NCI-H2227 (cell line): ENCODE measurements at regions not wholly inside any gene's neighbourhood (a gene's known extent, or its start where the extent isn't known, plus 50 kb on each side); places are given as distances from the start of the nearest gene placed in this dataset.
"Not testable (repeated sequence)": the region's sequence is repeated elsewhere in the genome, so short reads cannot be mapped to it uniquely, and the experiment has no call there.

Source experiments
- DNase-seq: peaks from one replicate; lab custom pipeline; 2025; ENCODE audit not compliant: unreplicated experiment; lab: John Stamatoyannopoulos, UW

GRCh38 chr2:234571620-234572407 is 74.9 kb upstream of the ARL4C start:
- no peak for DNase-seq

- DNase-seq = no peak
These were observed 73.6 kb upstream of the ARL4C start for GRCh38 chr2:234570476-234570875.

- DNase-seq = no peak
These were observed 73.0 kb upstream of the ARL4C start for GRCh38 chr2:234569776-234570430.

- DNase-seq = no peak
These were observed 69.7 kb upstream of the ARL4C start for GRCh38 chr2:234566622-234567021.

DNA sequence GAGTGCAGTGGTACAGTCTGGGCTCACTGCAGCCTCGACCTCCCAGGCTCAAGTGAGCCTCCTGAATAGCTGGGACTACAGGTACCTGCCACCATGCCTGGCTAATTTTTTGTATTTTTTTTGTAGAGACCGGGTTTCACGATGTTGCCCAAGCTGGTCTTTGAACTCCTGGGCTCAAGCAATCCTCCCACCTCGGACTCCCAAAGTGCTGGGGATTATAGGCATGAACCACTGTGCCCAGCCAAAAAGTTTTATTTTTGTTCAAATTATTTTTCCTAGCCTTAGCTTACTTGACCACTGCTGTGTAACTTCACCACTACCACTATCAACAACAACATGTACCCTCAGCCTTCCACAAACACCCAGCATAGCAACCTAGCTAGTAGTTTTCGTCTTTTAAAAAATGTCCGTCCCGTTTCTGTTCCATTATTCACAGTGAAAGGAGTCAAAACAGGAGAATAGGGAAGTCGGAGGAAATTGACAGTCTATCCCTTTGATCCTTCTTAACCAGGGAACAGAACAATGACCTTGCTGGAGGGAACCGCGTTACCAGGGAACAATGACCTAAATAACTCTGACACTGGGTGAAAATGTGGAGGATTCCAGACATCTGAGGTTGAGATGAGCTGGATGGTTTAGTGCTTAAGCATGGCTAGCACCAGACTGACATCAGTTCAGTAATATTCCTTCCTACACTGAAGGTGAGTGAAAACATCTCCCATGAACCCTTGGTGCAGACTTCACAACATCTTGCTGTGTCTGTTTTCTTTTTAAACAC is 69.2 kb upstream of the ARL4C start:
- no peak for DNase-seq

GRCh38 chr2:234565201-234565600 is 68.3 kb upstream of the ARL4C start:
- DNase-seq = peak; percentile 32

GRCh38 chr2:234564699-234565098 is 67.8 kb upstream of the ARL4C start:
- DNase-seq = peak; percentile 91

- DNase-seq = no peak
These were observed 62.7 kb upstream of the ARL4C start for GRCh38 chr2:234559609-234560008.

DNA sequence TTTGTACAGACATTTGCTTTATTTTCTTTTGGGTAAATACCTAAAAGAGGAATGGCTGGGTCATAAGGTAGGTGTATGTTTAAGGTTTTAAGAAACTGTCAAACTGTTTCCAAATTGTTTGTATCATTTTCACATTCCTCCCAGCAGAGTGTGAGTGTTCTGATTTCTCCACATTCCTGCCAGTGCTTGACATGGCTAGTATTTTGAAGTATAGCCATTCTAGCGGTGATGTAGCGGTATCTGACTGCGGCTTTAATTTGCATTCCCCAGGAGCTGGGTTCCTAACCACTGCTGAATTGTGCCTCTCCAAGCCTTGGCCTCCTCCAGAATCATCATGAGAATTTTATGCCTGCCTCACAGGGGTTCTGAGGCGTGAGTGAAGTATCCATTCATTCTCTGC is 61.8 kb upstream of the ARL4C start:
- DNase-seq = no peak

- DNase-seq = no peak
These were observed 60.1 kb upstream of the ARL4C start for GRCh38 chr2:234556848-234557573.

DNA sequence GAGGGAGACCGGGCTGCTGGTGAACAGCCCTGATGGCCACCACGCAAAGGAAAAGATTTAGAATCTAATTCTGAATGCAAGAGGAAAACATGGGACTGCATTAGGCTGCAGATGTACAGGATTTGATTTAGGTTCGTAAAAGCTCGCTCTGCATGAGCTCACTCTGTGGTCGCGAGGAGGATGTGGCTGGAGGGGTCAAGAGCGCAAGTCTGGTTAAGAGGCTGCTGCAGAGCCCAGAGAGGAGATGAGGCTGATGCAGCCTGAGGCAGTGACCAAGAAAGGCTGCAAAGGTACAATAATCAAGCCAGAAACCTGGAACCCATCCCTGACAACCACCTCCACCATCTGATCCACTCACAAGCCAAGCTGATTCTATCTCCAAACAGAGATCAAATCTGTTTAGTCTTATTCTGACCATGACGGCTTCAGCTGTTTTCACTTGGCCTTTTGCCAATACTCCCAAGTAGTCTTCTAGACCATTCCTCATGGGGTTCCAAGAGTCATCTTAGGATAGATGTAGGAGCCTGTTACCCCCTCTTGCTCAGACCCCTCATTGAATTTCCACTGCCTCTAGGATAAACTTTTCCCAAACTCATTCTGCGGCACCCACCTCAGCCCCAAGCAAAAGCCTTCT is 58.9 kb upstream of the ARL4C start:
- DNase-seq = no peak

GRCh38 chr2:234555161-234555560 is 58.3 kb upstream of the ARL4C start:
- DNase-seq = no peak

- not testable (repeated sequence) for DNase-seq
These were observed 56.3 kb upstream of the ARL4C start for GRCh38 chr2:234553223-234553622.

GRCh38 chr2:234550511-234551107 is 53.7 kb upstream of the ARL4C start:
- DNase-seq = peak; percentile 83

- no peak for DNase-seq
These were observed 53.2 kb upstream of the ARL4C start for GRCh38 chr2:234550056-234550455.

GRCh38 chr2:234548695-234549420 is 52.0 kb upstream of the ARL4C start:
- DNase-seq = peak; percentile 15

GRCh38 chr2:234546770-234547169 is 49.9 kb upstream of the ARL4C start:
- no peak for DNase-seq
